22Rv1 (cell line): ENCODE measurements at regions not wholly inside any gene's neighbourhood (a gene's known extent, or its start where the extent isn't known, plus 50 kb on each side); places are given as distances from the start of the nearest gene placed in this dataset.

Experiments used
- H3K27ac ChIP-seq: fragments of 450-650 bp; 2 replicates; pipeline ENCODE4 v1.5.1; 2017
- CTCF ChIP-seq: fragments of 450-650 bp; IDR thresholded peaks from 2 replicates; pipeline ENCODE4 v1.5.1; 2017; ENCODE audit warnings: mild to moderate bottlenecking
- ZFX ChIP-seq: fragments of 450-650 bp; IDR thresholded peaks from 2 replicates; pipeline ENCODE4 v1.6.1; 2017; ENCODE audit warnings: antibody characterized with exemption, borderline replicate concordance

DNA sequence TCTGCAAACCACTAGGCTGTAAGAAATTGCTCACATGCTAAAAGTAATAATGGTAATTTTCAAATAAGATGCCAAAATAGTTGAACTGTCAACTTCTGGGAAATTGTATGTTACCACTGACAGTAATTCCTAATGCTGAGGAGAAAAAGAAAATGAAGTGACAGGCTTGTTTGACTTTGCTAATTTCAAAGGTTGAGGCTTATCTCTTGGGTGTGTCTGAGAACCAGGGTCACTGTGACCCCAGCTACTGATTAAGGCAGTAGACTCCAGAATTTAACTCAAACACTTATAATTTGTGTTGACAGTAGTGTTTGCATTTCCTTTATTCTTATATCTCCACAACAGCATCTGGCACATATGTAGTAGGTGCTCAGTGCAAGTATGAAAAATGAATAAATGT is 74.6 kb upstream of the PDZRN3 start:
- TF ChIP-seq ZFX, result no peak
- no peak for TF ChIP-seq CTCF
- no peak overlapping the region for H3K27ac ChIP-seq

- no peak for TF ChIP-seq ZFX
- no peak for TF ChIP-seq CTCF
Measured at GRCh38 chr3:73697020-73697419, 72.3 kb upstream of the PDZRN3 start.

DNA sequence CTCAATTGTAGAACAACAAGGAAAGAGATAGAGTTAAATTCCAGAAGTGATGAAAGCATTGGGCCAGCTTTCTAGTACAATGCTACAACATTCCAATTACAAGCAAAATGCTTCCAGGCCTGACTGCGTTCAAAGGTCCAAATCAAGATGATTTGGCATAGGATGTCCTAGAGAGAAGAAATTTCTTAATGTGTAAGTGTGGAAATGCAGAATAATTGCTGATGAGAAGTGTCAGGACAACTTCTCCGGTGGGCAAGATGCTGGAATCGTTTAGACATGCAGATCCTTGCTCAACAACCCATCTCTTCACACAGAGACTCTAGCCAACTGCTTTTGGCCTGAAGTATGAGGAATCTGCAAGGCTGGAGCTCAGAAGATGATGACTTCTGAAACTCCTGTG is 71.1 kb upstream of the PDZRN3 start:
- TF ChIP-seq ZFX (no peak), CTCF (no peak)
- no peak overlapping the region for H3K27ac ChIP-seq

More at GRCh38 chr3:73697020-73697419, 72.3 kb upstream of the PDZRN3 start:
- H3K27ac ChIP-seq, result no peak overlapping the region

DNA sequence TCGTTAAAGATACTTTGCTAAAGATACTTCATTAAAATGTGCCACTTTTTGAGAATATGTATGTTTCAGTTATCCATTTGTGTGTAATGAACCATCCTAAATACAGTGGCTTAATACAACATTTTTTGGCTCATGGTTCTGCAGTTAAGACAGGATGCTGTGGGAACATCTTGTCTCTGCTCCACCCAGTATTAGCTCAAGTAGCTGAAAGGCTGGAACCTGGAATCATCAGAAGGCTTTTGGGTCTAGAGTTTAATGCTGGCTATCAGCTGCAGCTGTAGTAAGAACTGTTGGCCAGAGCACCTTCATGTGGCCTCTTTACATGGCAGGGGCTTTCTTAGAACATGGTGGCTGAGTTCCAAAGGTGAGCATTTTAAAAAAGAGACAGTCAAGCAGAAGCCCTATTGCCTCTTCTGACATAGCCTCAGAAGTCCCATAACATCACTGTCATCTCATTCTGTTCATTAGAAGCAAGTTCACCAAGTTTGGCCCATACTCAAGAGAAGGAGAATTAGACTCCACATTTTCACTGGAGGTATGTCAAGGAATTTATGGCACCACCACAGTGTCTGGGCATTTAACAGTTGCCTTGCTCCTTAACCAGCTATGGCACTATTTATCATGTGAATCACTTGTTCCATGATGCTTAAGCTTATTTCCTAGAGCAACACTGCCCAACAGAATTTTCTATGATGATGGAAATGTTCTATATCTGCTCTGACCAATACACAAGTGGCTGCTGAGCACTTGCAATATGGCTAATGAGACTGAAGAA is 70.4 kb upstream of the PDZRN3 start:
- TF ChIP-seq CTCF (no peak), ZFX (no peak)
- no peak overlapping the region for H3K27ac ChIP-seq

DNA sequence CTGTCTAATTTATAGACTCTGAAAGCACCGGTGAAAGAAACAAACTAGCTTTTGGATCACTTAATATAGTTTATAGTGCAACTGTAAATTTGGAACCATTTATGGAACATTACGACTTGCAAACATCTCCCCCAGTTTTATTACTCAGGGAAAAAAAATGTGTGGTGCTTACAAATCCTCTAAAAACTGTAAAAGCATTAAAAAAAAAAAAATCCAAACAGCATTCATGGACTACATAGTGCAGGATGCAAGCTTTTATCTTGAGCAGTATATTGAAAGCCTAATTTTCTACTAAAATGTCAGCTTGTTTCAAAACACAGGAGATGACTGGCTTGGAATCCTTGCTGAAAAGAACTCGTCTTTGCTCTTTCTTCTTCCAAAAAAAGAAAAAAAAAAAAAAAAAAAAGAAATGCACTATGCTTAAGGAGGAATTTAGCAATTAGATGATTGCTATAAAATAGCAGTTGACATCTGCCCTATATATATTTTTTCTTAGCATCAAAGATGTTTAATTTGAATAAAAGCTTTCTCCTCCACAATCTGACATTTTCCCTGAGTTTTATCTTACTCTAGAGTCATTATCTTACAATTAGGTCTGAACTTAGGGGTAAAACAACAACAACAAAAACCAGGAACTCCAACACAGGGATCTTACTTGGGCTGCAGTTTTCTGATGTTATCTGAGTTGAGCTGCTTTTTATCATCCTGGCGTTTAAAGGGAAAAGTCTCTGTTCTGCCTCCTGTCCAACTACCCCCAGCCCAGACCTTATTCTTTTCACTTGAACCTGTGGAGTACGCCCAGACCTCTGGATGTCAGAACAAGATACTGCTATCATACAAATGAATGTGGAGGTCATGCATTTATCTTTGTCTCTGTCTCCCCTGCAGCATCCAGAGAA is 62.6 kb upstream of the PDZRN3 start:
- TF ChIP-seq ZFX (no peak), CTCF (no peak)
- H3K27ac ChIP-seq, result no peak overlapping the region

DNA sequence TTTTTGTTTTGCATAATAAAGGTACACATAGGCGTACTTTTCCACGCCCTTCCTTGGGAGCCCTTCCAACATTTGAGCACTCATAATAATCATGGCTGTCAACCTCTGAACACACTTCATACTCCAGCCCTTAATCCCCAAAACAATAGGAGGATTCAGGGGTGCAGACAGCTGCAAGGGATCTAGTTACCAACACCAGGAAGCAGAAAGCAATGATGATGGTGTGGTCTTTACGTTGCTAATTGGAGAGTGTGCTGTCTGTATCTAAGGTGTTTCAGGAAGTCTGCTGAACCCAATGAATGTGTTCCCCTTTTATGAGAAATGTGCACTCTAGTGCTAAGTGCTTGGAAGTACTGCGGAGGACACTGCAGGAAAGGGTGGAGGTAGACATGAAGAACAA is 60.3 kb upstream of the PDZRN3 start:
- TF ChIP-seq CTCF (no peak), ZFX (no peak)
- H3K27ac ChIP-seq, result no peak overlapping the region

DNA sequence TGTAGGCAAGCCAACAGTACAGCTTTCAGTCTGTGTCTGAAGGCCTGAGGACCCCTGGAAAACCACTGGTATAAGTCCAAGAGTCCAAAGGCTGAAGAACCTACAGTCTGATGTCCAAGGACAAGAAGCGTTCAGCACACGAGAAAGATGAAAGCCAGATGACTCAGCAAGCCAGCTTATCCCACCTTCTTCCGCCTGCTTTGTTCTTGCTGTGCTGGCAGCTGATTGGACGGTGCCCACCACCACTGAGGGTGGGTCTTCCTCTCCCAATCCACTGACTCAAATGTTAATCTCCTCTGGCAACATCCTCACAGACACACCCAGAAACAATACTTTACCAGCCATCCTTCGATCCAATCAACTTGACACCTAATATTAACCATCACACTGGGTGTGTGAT is 59.0 kb upstream of the PDZRN3 start:
- no peak overlapping the region for H3K27ac ChIP-seq
- TF ChIP-seq CTCF, result no peak
- TF ChIP-seq ZFX, result no peak
